IMR-90 (cell line): ENCODE measurements at regions not wholly inside any gene's neighbourhood (a gene's known extent, or its start where the extent isn't known, plus 50 kb on each side); places are given as distances from the start of the nearest gene placed in this dataset.

Source experiments
- ATAC-seq: fragments of 200-7000 bp; cut with Tn5 transposase; 2 replicates; pipeline ENCODE4 v1.9.1; 2020; ENCODE audit warnings: low read depth, mild to moderate bottlenecking, moderate library complexity
- BruUV-seq: library from RNA; stranded (reverse); fragments of 400-500 nt; replicated peaks from 2 replicates; lab custom pipeline; 2021; lab: Mats Ljungman, UMichigan
- CTCF ChIA-PET: fragments of 300-600 bp; formaldehyde crosslinking; extraction: SDS; loops from one replicate; lab custom pipeline; 2021; ENCODE audit warnings: antibody characterized with exemption; lab: Yijun Ruan, JAX
- POLR2A ChIA-PET: fragments of 300-600 bp; sonication (Branson Sonifier 250); formaldehyde crosslinking; loops from one replicate; lab custom pipeline; 2022; ENCODE audit warnings: antibody characterized with exemption; ENCODE audit not compliant: unreplicated experiment; lab: Charles Lee
- DNase-seq: peaks from one replicate; pipeline ENCODE4 v3.0.0; 2013
- H2AFZ ChIP-seq: replicated peaks from 2 replicates; pipeline ENCODE3; 2013; ENCODE audit warnings: low read length, mild to moderate bottlenecking; ENCODE audit not compliant: poor library complexity
- H2AK5ac ChIP-seq: 2 replicates; pipeline ENCODE4 v1.6.1; 2013; ENCODE audit warnings: low read depth, low read length, inconsistent platforms
- H2AK9ac ChIP-seq: replicated peaks from 2 replicates; pipeline ENCODE3; 2013; ENCODE audit warnings: mild to moderate bottlenecking, low read depth, low read length, moderate library complexity; ENCODE audit not compliant: poor library complexity
- H2BK120ac ChIP-seq: 2 replicates; pipeline ENCODE4 v1.6.1; 2013; ENCODE audit warnings: low read depth, low read length, inconsistent platforms
- H2BK15ac ChIP-seq: 3 replicates; pipeline ENCODE4 v1.6.1; 2013; ENCODE audit warnings: low read depth, low read length, inconsistent platforms
- H2BK20ac ChIP-seq: 2 replicates; pipeline ENCODE4 v1.6.1; 2013; ENCODE audit warnings: low read depth, mild to moderate bottlenecking, inconsistent platforms, low read length, moderate library complexity
- H2BK5ac ChIP-seq: 2 replicates; pipeline ENCODE4 v1.6.1; 2013; ENCODE audit warnings: mild to moderate bottlenecking, low read depth, low read length, inconsistent platforms; ENCODE audit not compliant: poor library complexity, severe bottlenecking
- H3K14ac ChIP-seq: replicated peaks from 2 replicates; pipeline ENCODE4 v1.6.1; 2013; ENCODE audit warnings: low read depth, low read length, inconsistent platforms
- H3K18ac ChIP-seq: 2 replicates; pipeline ENCODE4 v1.6.1; 2013; ENCODE audit warnings: low read depth, low read length, control low read depth
- H3K23ac ChIP-seq: 2 replicates; pipeline ENCODE4 v1.6.1; 2013; ENCODE audit warnings: low read depth, low read length, inconsistent platforms
- H3K27ac ChIP-seq: 2 replicates; pipeline ENCODE4 v1.5.1; 2013; ENCODE audit warnings: mild to moderate bottlenecking, control low read depth, low read length; ENCODE audit not compliant: insufficient read depth
- H3K27me3 ChIP-seq: 2 replicates; pipeline ENCODE4 v1.6.1; 2013; ENCODE audit warnings: low read length; ENCODE audit not compliant: control insufficient read depth, insufficient read depth
- H3K36me3 ChIP-seq: 2 replicates; pipeline ENCODE4 v1.6.1; 2013; ENCODE audit warnings: low read length, mixed read lengths; ENCODE audit not compliant: control insufficient read depth, insufficient read depth
- H3K4ac ChIP-seq: 2 replicates; pipeline ENCODE4 v1.6.1; 2013; ENCODE audit warnings: low read depth, low read length, inconsistent platforms
- H3K4me1 ChIP-seq: 2 replicates; pipeline ENCODE4 v1.6.1; 2013; ENCODE audit warnings: low read length, mixed read lengths; ENCODE audit not compliant: control insufficient read depth, insufficient read depth
- H3K4me2 ChIP-seq: 2 replicates; pipeline ENCODE4 v1.6.1; 2013; ENCODE audit warnings: low read depth, mild to moderate bottlenecking, control low read depth, low read length, moderate library complexity
- H3K4me3 ChIP-seq: 2 replicates; pipeline ENCODE4 v1.5.1; 2013; ENCODE audit warnings: low read depth, mild to moderate bottlenecking, control low read depth, low read length, moderate library complexity; ENCODE audit not compliant: insufficient read depth
- H3K56ac ChIP-seq: 2 replicates; pipeline ENCODE4 v1.6.1; 2013; ENCODE audit warnings: low read length, inconsistent platforms; ENCODE audit not compliant: insufficient read depth; ENCODE audit errors: extremely low read depth
- H3K79me1 ChIP-seq, 2 experiments: 2 replicates each; pipeline ENCODE4 v1.6.1; 2013; ENCODE audit warnings: low read length in 2 of 2, inconsistent platforms in 1 of 2, low read depth in 1 of 2
- H3K9ac ChIP-seq: 2 replicates; pipeline ENCODE4 v1.6.1; 2013; ENCODE audit warnings: low read depth, low read length, control low read depth
- H3K9me1 ChIP-seq: 2 replicates; pipeline ENCODE4 v1.6.1; 2013; ENCODE audit warnings: low read length, inconsistent platforms; ENCODE audit not compliant: insufficient read depth
- H3K9me3 ChIP-seq: 2 replicates; pipeline ENCODE4 v1.6.1; 2013; ENCODE audit warnings: low read length; ENCODE audit not compliant: control insufficient read depth, insufficient read depth
- H4K20me1 ChIP-seq: 2 replicates; pipeline ENCODE4 v1.6.1; 2013; ENCODE audit warnings: low read length, inconsistent platforms; ENCODE audit not compliant: insufficient read depth
- H4K5ac ChIP-seq: 2 replicates; pipeline ENCODE4 v1.6.1; 2013; ENCODE audit warnings: mild to moderate bottlenecking, low read depth, low read length, control low read depth
- H4K8ac ChIP-seq, 2 experiments: 2 replicates each; pipeline ENCODE4 v1.6.1; 2013; ENCODE audit warnings: low read depth in 2 of 2, low read length in 2 of 2, control low read depth in 1 of 2, inconsistent platforms in 1 of 2
- H4K91ac ChIP-seq: 2 replicates; pipeline ENCODE4 v1.6.1; 2013; ENCODE audit warnings: low read depth, low read length, inconsistent platforms; ENCODE audit not compliant: insufficient read depth
- BHLHE40 ChIP-seq: fragments of 150-350 bp; IDR thresholded peaks from 2 replicates; pipeline ENCODE4 v1.6.1; 2016; ENCODE audit warnings: mild to moderate bottlenecking, low read depth, low read length
- CEBPB ChIP-seq: IDR thresholded peaks from 2 replicates; pipeline ENCODE4 v1.6.1; 2012; ENCODE audit warnings: low read depth, low read length, improper control_type of control experiment
- CHD1 ChIP-seq: IDR thresholded peaks from 2 replicates; pipeline ENCODE4 v1.6.1; 2012; ENCODE audit warnings: low read depth, low read length, improper control_type of control experiment
- FOS ChIP-seq: fragments of 150-350 bp; IDR thresholded peaks from 2 replicates; pipeline ENCODE4 v1.6.1; 2016; ENCODE audit warnings: low read depth, low read length
- MAFK ChIP-seq: IDR thresholded peaks from 2 replicates; pipeline ENCODE4 v1.6.1; 2012; ENCODE audit warnings: low read depth, low read length, improper control_type of control experiment
- MAZ ChIP-seq: IDR thresholded peaks from 2 replicates; pipeline ENCODE4 v1.6.1; 2012; ENCODE audit warnings: low read depth, mild to moderate bottlenecking, low read length, improper control_type of control experiment, moderate library complexity, borderline replicate concordance
- POLR2A ChIP-seq: IDR thresholded peaks from 2 replicates; pipeline ENCODE4 v1.6.1; 2012; ENCODE audit warnings: mild to moderate bottlenecking, low read depth, low read length
- RAD21 ChIP-seq: IDR thresholded peaks from 2 replicates; pipeline ENCODE4 v1.6.1; 2012; ENCODE audit warnings: low read length, improper control_type of control experiment
- RCOR1 ChIP-seq: IDR thresholded peaks from 2 replicates; pipeline ENCODE4 v1.6.1; 2012; ENCODE audit warnings: mild to moderate bottlenecking, low read length, improper control_type of control experiment; ENCODE audit not compliant: insufficient replicate concordance
- RFX5 ChIP-seq: IDR thresholded peaks from 2 replicates; pipeline ENCODE4 v1.8.0; 2012; ENCODE audit warnings: low read depth, mild to moderate bottlenecking, low read length, moderate library complexity
- SMC3 ChIP-seq: fragments of 150-350 bp; IDR thresholded peaks from 2 replicates; pipeline ENCODE4 v1.6.1; 2016; ENCODE audit warnings: low read depth, mild to moderate bottlenecking, antibody characterized with exemption, low read length, moderate library complexity
- WGBS, 2 experiments: methylation state at CpG; one replicate each; pipeline versions ENCODE4 v1.1.5 to v1.1.7; 2013; ENCODE audit warnings: missing lambda C conversion rate in 2 of 2; ENCODE audit not compliant: insufficient read length in 1 of 2; ENCODE audit errors: extremely low coverage in 2 of 2; 5-methylcytosine and 5-hydroxymethylcytosine counted together
- dilution Hi-C: fragments of 300-500 bp; cut with HindIII; formaldehyde crosslinking; loops from one replicate; pipeline ENCODE4 v1.14.3; 2018; ENCODE audit warnings: low sequenced_read_pairs; ENCODE audit not compliant: unreplicated experiment
- in situ Hi-C: fragments of 300-500 bp; cut with MboI; formaldehyde crosslinking; loops from 3 replicates; pipeline ENCODE4 v1.14.3; 2019; ENCODE audit warnings: low sequenced_read_pairs, inconsistent platforms, mixed read lengths
- intact Hi-C: fragments of 100-400 bp; cut with micrococcal nuclease; formaldehyde crosslinking; loops from 2 replicates; pipeline ENCODE4 v1.10.0; 2022
- TF ChIP-seq, protein P1 (sequence below): conservative IDR thresholded peaks from 2 replicates; pipeline ENCODE4 v1.5.1; 2012; ENCODE audit warnings: mild to moderate bottlenecking, low read depth, low read length, improper control_type of control experiment
- TF ChIP-seq, protein P2 (sequence below): fragments of 150-350 bp; IDR thresholded peaks from 2 replicates; pipeline ENCODE4 v1.6.1; 2017; ENCODE audit warnings: mild to moderate bottlenecking, antibody characterized with exemption, low read length, low read depth
- TF ChIP-seq, protein P3 (sequence below): fragments of 150-350 bp; IDR thresholded peaks from 2 replicates; pipeline ENCODE4 v1.6.1; 2016; ENCODE audit warnings: low read depth, mild to moderate bottlenecking, low read length, moderate library complexity, borderline replicate concordance

DNA sequence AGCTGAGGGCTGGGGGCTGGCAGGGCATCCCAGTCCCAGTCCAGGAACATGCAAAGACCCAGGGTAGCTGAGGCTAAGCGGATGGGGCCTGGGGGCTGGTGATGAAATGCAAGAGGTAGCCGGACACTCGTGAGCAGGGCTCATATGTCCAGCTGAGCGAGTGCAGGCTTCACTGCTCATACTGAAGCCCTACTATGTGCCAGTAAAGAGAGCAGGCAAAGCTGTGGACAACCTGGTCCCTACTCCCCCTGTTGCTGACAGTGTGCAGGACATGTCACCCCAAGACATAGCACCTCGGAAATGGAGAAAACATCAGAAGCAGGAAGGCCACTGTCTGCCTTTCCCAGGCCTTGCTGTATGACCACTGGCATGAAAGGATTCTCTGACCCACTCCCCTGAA, 122.4 kb upstream of the STX18 start:
- Histone ChIP-seq H2AFZ (no peak overlapping the region), H2BK15ac (no peak overlapping the region), H3K4ac (no peak overlapping the region; the same call in 1 of the 2 replicates), H3K9ac (no peak overlapping the region), H2BK120ac (no peak overlapping the region), H3K14ac (no peak overlapping the region), H3K79me1 (no peaks in the 10 kb centered on the region), H4K20me1 (no peaks in the 10 kb centered on the region), H3K56ac (no peak overlapping the region), H3K9me3 (no peaks in the 10 kb centered on the region), H3K4me2 (no peak overlapping the region), H3K4me3 (no peak overlapping the region), H3K36me3 (no peaks in the 10 kb centered on the region), H3K23ac (no peak overlapping the region), H3K27ac (no peak overlapping the region), H2AK5ac (no peak overlapping the region; the same call in 1 of the 2 replicates), H3K18ac (no peak overlapping the region), H3K9me1 (peaks cover 9% of the 10 kb centered on the region; the same call in 1 of the 2 replicates), H4K5ac (no peak overlapping the region), H3K4me1 (peaks cover 13% of the 10 kb centered on the region), H3K27me3 (no peaks in the 10 kb centered on the region), H2BK5ac (no peak overlapping the region), H2AK9ac (no peak overlapping the region), H4K8ac (no peak overlapping the region), H4K91ac (no peak overlapping the region), H2BK20ac (no peak overlapping the region)
- TF ChIP-seq SMC3, result no peak
- TF ChIP-seq, protein P1, sequence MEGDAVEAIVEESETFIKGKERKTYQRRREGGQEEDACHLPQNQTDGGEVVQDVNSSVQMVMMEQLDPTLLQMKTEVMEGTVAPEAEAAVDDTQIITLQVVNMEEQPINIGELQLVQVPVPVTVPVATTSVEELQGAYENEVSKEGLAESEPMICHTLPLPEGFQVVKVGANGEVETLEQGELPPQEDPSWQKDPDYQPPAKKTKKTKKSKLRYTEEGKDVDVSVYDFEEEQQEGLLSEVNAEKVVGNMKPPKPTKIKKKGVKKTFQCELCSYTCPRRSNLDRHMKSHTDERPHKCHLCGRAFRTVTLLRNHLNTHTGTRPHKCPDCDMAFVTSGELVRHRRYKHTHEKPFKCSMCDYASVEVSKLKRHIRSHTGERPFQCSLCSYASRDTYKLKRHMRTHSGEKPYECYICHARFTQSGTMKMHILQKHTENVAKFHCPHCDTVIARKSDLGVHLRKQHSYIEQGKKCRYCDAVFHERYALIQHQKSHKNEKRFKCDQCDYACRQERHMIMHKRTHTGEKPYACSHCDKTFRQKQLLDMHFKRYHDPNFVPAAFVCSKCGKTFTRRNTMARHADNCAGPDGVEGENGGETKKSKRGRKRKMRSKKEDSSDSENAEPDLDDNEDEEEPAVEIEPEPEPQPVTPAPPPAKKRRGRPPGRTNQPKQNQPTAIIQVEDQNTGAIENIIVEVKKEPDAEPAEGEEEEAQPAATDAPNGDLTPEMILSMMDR, result no peak
- no peak for TF ChIP-seq CEBPB
- TF ChIP-seq, protein P2, sequence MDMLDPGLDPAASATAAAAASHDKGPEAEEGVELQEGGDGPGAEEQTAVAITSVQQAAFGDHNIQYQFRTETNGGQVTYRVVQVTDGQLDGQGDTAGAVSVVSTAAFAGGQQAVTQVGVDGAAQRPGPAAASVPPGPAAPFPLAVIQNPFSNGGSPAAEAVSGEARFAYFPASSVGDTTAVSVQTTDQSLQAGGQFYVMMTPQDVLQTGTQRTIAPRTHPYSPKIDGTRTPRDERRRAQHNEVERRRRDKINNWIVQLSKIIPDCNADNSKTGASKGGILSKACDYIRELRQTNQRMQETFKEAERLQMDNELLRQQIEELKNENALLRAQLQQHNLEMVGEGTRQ, result no peak
- no peak for TF ChIP-seq FOS
- TF ChIP-seq MAFK, result no peak
- no peak for TF ChIP-seq RCOR1
- TF ChIP-seq BHLHE40, result no peak
- no peak for TF ChIP-seq POLR2A
- no peak for TF ChIP-seq RAD21
- TF ChIP-seq, protein P3, sequence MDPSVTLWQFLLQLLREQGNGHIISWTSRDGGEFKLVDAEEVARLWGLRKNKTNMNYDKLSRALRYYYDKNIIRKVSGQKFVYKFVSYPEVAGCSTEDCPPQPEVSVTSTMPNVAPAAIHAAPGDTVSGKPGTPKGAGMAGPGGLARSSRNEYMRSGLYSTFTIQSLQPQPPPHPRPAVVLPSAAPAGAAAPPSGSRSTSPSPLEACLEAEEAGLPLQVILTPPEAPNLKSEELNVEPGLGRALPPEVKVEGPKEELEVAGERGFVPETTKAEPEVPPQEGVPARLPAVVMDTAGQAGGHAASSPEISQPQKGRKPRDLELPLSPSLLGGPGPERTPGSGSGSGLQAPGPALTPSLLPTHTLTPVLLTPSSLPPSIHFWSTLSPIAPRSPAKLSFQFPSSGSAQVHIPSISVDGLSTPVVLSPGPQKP, result no peak
- no peak for TF ChIP-seq MAZ
- no peak for TF ChIP-seq CHD1
- TF ChIP-seq RFX5, result no peak
- no TSS peak for BruUV-seq
- POLR2A ChIA-PET, result no interaction called here
- in situ Hi-C loops, result no loop called here
- intact Hi-C loops, result no loop called here
- ATAC-seq (no peak), DNase-seq (no peak)
- dilution Hi-C loops, result no loop called here
- CTCF ChIA-PET, result no interaction called here
- WGBS, 2 experiments, result no CpG with 5 or more reads among the region's 5 CpGs
